ENCODE measurements at regions not wholly inside any gene's neighbourhood (a gene's known extent, or its start where the extent isn't known, plus 50 kb on each side); places are given as distances from the start of the nearest gene placed in this dataset.

DNA sequence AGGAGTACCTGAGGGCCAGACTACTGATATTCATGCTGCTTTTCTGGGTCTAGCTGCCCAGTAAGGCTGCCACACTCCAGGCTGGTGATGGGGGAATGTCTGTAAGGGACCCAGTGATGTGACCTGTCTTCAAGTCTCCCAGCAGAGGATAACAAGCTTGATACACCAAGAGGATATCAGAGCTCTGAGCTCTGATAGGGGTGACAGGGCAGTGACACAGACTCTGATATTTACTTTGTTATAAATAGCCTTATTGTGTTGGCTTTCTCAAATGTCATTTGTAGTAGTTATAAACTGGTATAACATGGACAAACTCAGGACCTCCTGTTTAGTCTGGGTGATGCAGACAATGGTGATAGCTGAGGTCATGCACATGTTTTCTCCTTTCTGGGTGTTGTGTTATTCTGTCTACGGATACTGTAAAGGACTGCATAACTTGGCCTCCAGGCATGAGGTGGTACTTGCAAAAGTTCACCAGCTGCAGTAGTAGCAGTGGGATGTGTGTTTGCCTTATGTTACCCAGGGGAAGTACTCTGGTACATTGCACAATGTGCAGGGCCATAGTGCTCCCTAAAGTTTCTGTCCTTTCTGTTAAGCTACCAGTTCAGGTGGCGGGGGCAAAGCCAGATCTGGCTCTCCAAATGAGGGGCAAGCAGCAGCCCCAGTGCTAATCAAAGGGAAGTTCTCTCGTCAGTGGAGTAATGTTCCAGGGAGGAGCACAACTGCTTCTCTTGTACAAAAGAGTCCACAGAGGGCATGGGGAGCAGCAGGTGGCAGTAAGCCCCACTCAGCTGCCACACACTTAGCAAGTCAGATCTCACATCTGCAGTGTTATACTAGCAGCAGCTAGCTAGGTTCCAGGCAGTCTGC, 812.2 kb downstream of the JRKL start:
- DNase-seq (no peak), ATAC-seq (no peak)
- Mint-ChIP-seq H3K9me3 (peaks cover 4% of the 10 kb centered on the region), H3K4me3 (no peak overlapping the region), H3K36me3 (ENCODE audit: low read depth) (no peaks in the 10 kb centered on the region), H3K27ac (no peak overlapping the region), H3K27me3 (no peaks in the 10 kb centered on the region), H3K4me1 (ENCODE audit: low read depth) (no peaks in the 10 kb centered on the region)
- TF ChIP-seq, protein P1, sequence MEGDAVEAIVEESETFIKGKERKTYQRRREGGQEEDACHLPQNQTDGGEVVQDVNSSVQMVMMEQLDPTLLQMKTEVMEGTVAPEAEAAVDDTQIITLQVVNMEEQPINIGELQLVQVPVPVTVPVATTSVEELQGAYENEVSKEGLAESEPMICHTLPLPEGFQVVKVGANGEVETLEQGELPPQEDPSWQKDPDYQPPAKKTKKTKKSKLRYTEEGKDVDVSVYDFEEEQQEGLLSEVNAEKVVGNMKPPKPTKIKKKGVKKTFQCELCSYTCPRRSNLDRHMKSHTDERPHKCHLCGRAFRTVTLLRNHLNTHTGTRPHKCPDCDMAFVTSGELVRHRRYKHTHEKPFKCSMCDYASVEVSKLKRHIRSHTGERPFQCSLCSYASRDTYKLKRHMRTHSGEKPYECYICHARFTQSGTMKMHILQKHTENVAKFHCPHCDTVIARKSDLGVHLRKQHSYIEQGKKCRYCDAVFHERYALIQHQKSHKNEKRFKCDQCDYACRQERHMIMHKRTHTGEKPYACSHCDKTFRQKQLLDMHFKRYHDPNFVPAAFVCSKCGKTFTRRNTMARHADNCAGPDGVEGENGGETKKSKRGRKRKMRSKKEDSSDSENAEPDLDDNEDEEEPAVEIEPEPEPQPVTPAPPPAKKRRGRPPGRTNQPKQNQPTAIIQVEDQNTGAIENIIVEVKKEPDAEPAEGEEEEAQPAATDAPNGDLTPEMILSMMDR (IDR thresholded peaks at IDR 0.05) = no peak
- ChIA-PET POLR2A (interaction anchor here (0.6 kb wide), 1 partner anchor 391 kb away, joined by 3 read pairs; no protein-coding TSS in a partner anchor), CTCF (interaction anchor here (1.5 kb wide), 1 partner anchor 20 kb away, joined by 3 read pairs; no protein-coding TSS in a partner anchor)
- intact Hi-C loops (cut with micrococcal nuclease) = no loop called here

DNA sequence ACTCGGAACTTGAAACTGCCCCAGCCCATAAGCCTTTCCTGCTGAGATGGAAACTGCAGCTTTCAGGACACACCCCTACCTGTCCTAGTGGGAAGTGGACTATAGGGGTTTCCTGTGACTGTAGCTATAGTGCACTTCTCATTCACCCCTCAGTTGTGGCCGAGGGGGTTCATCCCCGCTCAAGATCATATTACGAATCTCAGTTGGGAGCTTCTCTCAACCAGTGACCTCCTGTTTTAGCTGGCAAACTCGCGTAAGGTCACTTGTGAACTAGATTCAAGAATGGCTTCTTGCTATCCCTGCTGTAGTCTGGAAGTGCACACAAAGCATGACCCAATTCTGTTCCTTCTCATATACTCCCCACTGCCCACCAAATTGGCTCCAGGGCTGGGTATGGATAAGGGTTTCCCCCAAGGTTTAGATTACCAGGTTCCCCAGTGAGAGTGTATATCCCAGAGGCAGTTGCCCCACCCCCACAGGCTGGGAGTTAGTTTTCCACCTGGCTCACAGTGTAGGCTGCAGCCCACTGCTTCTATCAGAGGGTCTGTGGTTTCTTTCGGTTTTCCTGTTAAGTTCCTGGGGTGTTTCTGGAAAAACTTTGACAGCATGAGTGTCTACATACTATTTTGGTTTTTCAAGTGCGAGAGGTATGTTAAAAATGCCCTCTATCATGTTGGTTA, 812.9 kb downstream of the JRKL start:
- no peaks in the 10 kb centered on the region for H3K36me3 Mint-ChIP-seq (ENCODE audit: low read depth)
- TF ChIP-seq, protein P1 (IDR thresholded peaks at IDR 0.05) = no peak
- no peaks in the 10 kb centered on the region for H3K27me3 Mint-ChIP-seq
- DNase-seq (no peak), ATAC-seq (no peak)
- no peak overlapping the region for H3K27ac Mint-ChIP-seq
- peaks cover 2% of the 10 kb centered on the region for H3K9me3 Mint-ChIP-seq
- H3K4me3 Mint-ChIP-seq = no peak overlapping the region
- POLR2A ChIA-PET = no interaction called here
- CTCF ChIA-PET = no interaction called here
- intact Hi-C loops (cut with micrococcal nuclease) = no loop called here
- no peaks in the 10 kb centered on the region for H3K4me1 Mint-ChIP-seq (ENCODE audit: low read depth)

DNA sequence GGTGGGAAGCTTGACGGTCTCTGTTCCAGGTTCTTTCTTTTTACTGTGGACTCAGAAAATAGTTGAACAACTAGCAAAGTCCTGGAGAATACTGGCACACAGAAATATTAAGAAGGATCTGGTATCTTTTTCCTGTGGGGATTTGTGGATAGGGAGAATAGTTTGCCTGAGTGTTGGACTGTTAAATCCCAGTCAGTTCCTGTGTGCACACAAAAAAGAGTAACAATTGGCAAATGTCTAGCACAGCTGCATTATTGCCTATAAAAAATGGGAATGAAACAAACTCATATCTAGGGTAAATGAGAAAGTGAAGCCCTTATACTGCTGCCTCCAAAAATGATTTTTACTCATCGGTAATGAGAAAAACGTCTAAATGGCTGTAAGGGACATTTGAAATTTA, 828.2 kb downstream of the JRKL start:
- no peak for DNase-seq
- no peaks in the 10 kb centered on the region for H3K27me3 Mint-ChIP-seq
- no peak overlapping the region for H3K4me3 Mint-ChIP-seq
- H3K27ac Mint-ChIP-seq = no peak overlapping the region
- peaks cover 1% of the 10 kb centered on the region for H3K9me3 Mint-ChIP-seq
- CTCF ChIA-PET = no interaction called here
- POLR2A ChIA-PET = no interaction called here
- intact Hi-C loops (cut with micrococcal nuclease) = no loop called here
- H3K36me3 Mint-ChIP-seq (ENCODE audit: low read depth) = no peaks in the 10 kb centered on the region
- TF ChIP-seq, protein P1 (IDR thresholded peaks at IDR 0.05) = no peak
- no peaks in the 10 kb centered on the region for H3K4me1 Mint-ChIP-seq (ENCODE audit: low read depth)
- no peak for ATAC-seq

DNA sequence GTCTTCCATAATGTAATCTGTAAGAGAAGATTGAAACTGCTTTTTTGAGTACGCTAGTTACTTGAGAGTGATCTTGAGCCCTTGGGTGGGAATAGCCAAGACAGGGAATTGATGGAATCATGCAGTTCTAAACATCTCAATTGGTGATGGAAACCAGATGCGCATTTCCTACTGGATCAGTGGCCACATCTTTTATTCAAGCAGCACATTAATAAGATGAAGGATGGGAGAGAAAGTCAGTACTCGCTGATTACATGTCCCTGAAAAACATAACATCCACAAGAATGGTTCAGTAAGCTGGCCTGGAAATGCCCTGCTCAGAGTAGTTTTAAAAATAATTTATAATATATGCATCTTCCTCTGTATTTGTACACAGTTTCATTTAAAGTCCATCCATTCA, 833.8 kb downstream of the JRKL start:
- Mint-ChIP-seq H3K27ac (no peak overlapping the region), H3K27me3 (no peaks in the 10 kb centered on the region), H3K9me3 (no peaks in the 10 kb centered on the region), H3K4me3 (no peak overlapping the region), H3K36me3 (ENCODE audit: low read depth) (no peaks in the 10 kb centered on the region), H3K4me1 (ENCODE audit: low read depth) (no peaks in the 10 kb centered on the region)
- DNase-seq (no peak), ATAC-seq (no peak)
- intact Hi-C loops (cut with micrococcal nuclease) = no loop called here
- ChIA-PET POLR2A (no interaction called here), CTCF (no interaction called here)
- TF ChIP-seq, protein P1 (IDR thresholded peaks at IDR 0.05) = no peak

DNA sequence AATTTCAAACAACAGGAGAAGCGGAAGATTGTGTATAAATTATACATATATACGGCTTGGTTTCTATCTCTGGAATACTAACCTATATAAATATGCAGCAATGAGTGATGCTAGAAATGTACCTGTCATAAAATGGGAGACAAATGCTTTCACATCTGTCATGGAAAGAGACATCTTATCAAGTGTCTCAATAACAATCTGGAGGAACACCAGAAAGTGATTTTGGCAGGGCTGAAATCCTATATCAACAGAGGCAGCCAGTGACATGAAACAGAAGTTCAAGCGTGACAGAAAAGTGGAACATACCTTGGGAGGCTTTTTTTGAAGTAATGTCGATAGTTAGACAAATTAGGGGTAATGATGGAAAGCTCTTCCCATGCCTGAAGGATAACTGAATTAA, 834.6 kb downstream of the JRKL start:
- no peak for DNase-seq
- no peaks in the 10 kb centered on the region for H3K9me3 Mint-ChIP-seq
- ChIA-PET POLR2A (no interaction called here), CTCF (no interaction called here)
- H3K27ac Mint-ChIP-seq = no peak overlapping the region
- intact Hi-C loops (cut with micrococcal nuclease) = no loop called here
- H3K4me3 Mint-ChIP-seq = no peak overlapping the region
- TF ChIP-seq, protein P1 (IDR thresholded peaks at IDR 0.05) = no peak
- no peaks in the 10 kb centered on the region for H3K36me3 Mint-ChIP-seq (ENCODE audit: low read depth)
- H3K27me3 Mint-ChIP-seq = no peaks in the 10 kb centered on the region
- ATAC-seq = no peak
- no peaks in the 10 kb centered on the region for H3K4me1 Mint-ChIP-seq (ENCODE audit: low read depth)
